GM23248 (cell line): ENCODE measurements at regions not wholly inside any gene's neighbourhood (a gene's known extent, or its start where the extent isn't known, plus 50 kb on each side); places are given as distances from the start of the nearest gene placed in this dataset.

Experiments used
- DNase-seq: peaks from one replicate; pipeline ENCODE4 v3.0.0-alpha.2; 2015
- H2AFZ ChIP-seq: fragments of 200-600 bp; sonication (generic); 2 replicates; pipeline ENCODE4 v1.6.1; 2016; ENCODE audit warnings: antibody characterized with exemption
- H3F3A ChIP-seq: fragments of 200-600 bp; sonication (generic); 2 replicates; pipeline ENCODE4 v1.6.1; 2016; ENCODE audit warnings: mild to moderate bottlenecking, antibody characterized with exemption, mixed run types; ENCODE audit not compliant: insufficient read depth
- H3K27ac ChIP-seq: fragments of 200-600 bp; sonication (generic); 2 replicates; pipeline ENCODE4 v1.5.1; 2016; ENCODE audit warnings: mild to moderate bottlenecking
- H3K27me3 ChIP-seq: fragments of 200-600 bp; sonication (generic); replicated peaks from 2 replicates; pipeline ENCODE4 v1.6.1; 2016; ENCODE audit warnings: mild to moderate bottlenecking; ENCODE audit not compliant: insufficient read depth
- H3K36me3 ChIP-seq: fragments of 200-600 bp; sonication (generic); 2 replicates; pipeline ENCODE4 v1.6.1; 2016; ENCODE audit warnings: low read depth, mild to moderate bottlenecking
- H3K4me1 ChIP-seq: fragments of 200-600 bp; sonication (generic); 2 replicates; pipeline ENCODE4 v1.6.1; 2016; ENCODE audit warnings: mild to moderate bottlenecking; ENCODE audit not compliant: insufficient read depth
- H3K4me2 ChIP-seq: fragments of 200-600 bp; sonication (generic); one replicate; pipeline ENCODE4 v1.6.1; 2016; ENCODE audit warnings: mild to moderate bottlenecking; ENCODE audit not compliant: unreplicated experiment
- H3K4me3 ChIP-seq: fragments of 200-600 bp; sonication (generic); 2 replicates; pipeline ENCODE4 v1.5.1; 2016; ENCODE audit warnings: mild to moderate bottlenecking
- H3K79me2 ChIP-seq: fragments of 200-600 bp; sonication (generic); 2 replicates; pipeline ENCODE4 v1.6.1; 2016; ENCODE audit warnings: mild to moderate bottlenecking; ENCODE audit not compliant: insufficient read depth
- H3K9ac ChIP-seq: fragments of 200-600 bp; sonication (generic); 2 replicates; pipeline ENCODE4 v1.6.1; 2016; ENCODE audit warnings: mild to moderate bottlenecking
- H3K9me2 ChIP-seq: fragments of 200-600 bp; sonication (generic); 2 replicates; pipeline ENCODE4 v1.6.1; 2016; ENCODE audit warnings: mixed run types, mild to moderate bottlenecking, moderate library complexity; ENCODE audit not compliant: insufficient read depth
- H3K9me3 ChIP-seq: fragments of 200-600 bp; sonication (generic); one replicate; pipeline ENCODE4 v1.6.1; 2017; ENCODE audit warnings: low read depth
- H4K20me1 ChIP-seq: fragments of 200-600 bp; sonication (generic); 2 replicates; pipeline ENCODE4 v1.6.0; 2016; ENCODE audit not compliant: insufficient read depth
- EZH2 ChIP-seq: fragments of 200-600 bp; sonication (generic); IDR thresholded peaks from 2 replicates; pipeline ENCODE4 v1.6.1; 2018; ENCODE audit warnings: antibody characterized with exemption, mild to moderate bottlenecking; ENCODE audit not compliant: insufficient read depth, poor library complexity, severe bottlenecking
- EZH2phosphoT487 ChIP-seq: fragments of 200-600 bp; sonication (generic); IDR thresholded peaks from 2 replicates; pipeline ENCODE4 v1.6.1; 2018; ENCODE audit warnings: antibody characterized with exemption, moderate library complexity, mild to moderate bottlenecking, low read depth; ENCODE audit not compliant: insufficient read depth
- WGBS, 2 experiments: methylation state at CpG; one replicate each; pipeline ENCODE4 v1.1.6; 2015 to 2017; ENCODE audit warnings: low lambda C conversion rate in 2 of 2, low coverage in 1 of 2; ENCODE audit errors: missing lambda C conversion rate in 2 of 2; 5-methylcytosine and 5-hydroxymethylcytosine counted together
- in situ Hi-C: fragments of 300-500 bp; cut with MboI; formaldehyde crosslinking; loops from 2 replicates; pipeline ENCODE4 v1.15.0; 2020

DNA sequence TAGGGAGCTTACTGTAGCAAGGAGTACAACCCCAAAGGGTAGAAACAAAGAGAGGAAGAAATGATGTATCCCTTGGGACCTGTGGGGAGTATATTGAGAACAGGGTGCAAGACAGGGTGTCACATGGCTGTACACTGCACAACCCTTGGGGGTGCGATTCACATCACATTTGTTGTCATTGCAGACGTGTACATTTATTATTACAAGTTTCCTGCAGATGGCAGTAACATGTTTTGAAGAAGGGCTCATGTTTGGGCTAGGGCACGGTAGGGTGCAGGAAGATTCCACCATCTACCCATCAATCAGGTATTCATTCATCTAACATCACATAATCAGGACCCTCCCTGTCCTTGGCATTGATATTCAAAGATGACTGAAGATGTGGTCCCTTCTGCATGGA, 62.5 kb downstream of the NDUFS5 start:
- no peak for TF ChIP-seq EZH2phosphoT487
- TF ChIP-seq EZH2: no peak
- Histone ChIP-seq H3K9me2 (no peaks in the 10 kb centered on the region), H3K27ac (no peak overlapping the region), H3K4me3 (no peak overlapping the region), H2AFZ (no peak overlapping the region), H3K4me1 (peaks cover 28% of the 10 kb centered on the region), H3K27me3 (no peaks in the 10 kb centered on the region), H4K20me1 (no peaks in the 10 kb centered on the region), H3K4me2 (no peak overlapping the region), H3K9ac (no peak overlapping the region), H3F3A (peaks cover 19% of the 10 kb centered on the region; the same call in 1 of the 2 replicates), H3K79me2 (no peaks in the 10 kb centered on the region), H3K36me3 (no peaks in the 10 kb centered on the region), H3K9me3 (no peaks in the 10 kb centered on the region)
- 90 to 98% methylated on average over 3 of the region's 3 CpGs for WGBS, 2 experiments
- in situ Hi-C loops: loop anchor here (10.0 to 25.0 kb wide), 2 partner anchors 224 to 449 kb away; no protein-coding TSS in a partner anchor
- DNase-seq: no peak

DNA sequence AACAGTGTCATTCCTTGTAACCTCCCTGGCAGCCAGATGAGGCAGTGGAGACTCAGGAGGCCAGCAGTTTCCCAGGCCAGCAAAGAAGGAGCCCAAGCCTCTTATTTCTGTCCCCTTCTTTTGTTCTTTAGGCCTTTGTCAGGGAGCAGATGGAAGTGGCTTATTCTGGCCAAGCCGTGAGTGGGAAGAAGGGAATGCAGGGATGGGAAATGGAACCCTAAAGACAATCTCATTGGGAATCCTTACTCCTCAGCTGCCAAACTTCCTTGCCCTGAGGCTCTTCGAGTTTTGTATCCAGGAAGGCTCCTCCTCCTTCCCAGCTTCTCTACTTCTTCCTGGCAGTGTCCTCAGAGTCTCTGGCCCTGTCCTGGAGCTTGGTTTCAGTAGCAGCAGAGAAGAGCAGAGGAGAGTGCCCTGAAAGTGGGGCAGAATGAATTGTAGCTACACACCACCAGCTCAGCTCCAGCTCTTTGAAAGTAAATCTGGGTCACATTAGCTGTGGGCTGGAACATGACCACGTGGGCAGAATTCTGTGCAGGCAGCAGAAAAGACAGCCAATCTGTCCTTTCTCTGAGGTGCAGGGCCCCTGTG, 63.9 kb downstream of the NDUFS5 start:
- Histone ChIP-seq H3K79me2 (no peaks in the 10 kb centered on the region), H3K4me3 (no peak overlapping the region), H3K4me2 (peak overlapping the region; percentile 41), H4K20me1 (no peaks in the 10 kb centered on the region), H3K9me2 (no peaks in the 10 kb centered on the region), H3K9me3 (no peaks in the 10 kb centered on the region), H2AFZ (peak overlapping the region; percentile 84), H3K4me1 (peaks cover 28% of the 10 kb centered on the region), H3K9ac (peak overlapping the region; percentile 8), H3F3A (peaks cover 19% of the 10 kb centered on the region; the same call in 1 of the 2 replicates), H3K27ac (peak overlapping the region; percentile 56), H3K36me3 (no peaks in the 10 kb centered on the region), H3K27me3 (no peaks in the 10 kb centered on the region)
- no peak for TF ChIP-seq EZH2
- TF ChIP-seq EZH2phosphoT487: no peak
- 4 to 6% methylated on average over 3 of the region's 3 CpGs for WGBS, 2 experiments
- DNase-seq: peak; percentile 65
- in situ Hi-C loops: loop anchor here (10.0 to 25.0 kb wide), 2 partner anchors 225 to 447 kb away; no protein-coding TSS in a partner anchor

DNA sequence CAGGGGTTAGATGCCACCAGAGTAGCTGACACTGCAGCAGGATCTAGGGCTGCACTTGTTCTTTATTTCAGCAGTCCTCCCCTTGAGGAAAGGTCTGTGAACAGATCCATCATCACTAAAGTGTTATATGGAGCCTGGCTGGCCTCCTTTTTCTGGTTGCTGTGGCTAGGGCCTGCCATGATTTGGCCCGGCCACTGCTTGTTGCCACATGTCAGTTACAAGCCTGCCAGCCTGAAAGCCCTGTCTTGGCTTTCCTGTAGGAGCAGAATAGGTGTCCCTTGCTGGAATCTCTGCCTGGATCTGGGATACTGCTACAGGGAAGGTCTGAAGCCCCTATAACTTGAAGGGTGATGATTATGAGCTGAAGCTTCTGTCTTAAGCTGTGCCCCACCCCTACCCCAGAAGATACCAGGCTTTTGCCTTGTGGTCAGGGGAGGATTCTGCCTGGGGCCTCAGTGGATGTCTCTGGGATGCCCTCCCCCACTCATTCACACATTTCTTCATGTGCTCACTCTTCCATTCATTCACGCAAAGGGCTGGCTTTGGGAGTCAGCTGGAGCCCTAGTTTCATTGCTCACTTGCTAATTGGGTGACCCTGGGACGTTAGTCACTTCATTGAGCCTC, 64.7 kb downstream of the NDUFS5 start:
- no peak for TF ChIP-seq EZH2
- no peak for TF ChIP-seq EZH2phosphoT487
- H3F3A ChIP-seq: peaks cover 17% of the 10 kb centered on the region; the same call in 1 of the 2 replicates
- H3K9me3 ChIP-seq: no peaks in the 10 kb centered on the region
- no peaks in the 10 kb centered on the region for H3K27me3 ChIP-seq
- H2AFZ ChIP-seq: no peak overlapping the region
- no peak overlapping the region for H3K27ac ChIP-seq
- H3K4me2 ChIP-seq: no peak overlapping the region
- no peak overlapping the region for H3K9ac ChIP-seq
- no peaks in the 10 kb centered on the region for H4K20me1 ChIP-seq
- no peaks in the 10 kb centered on the region for H3K9me2 ChIP-seq
- in situ Hi-C loops: loop anchor here (25.0 kb wide), 1 partner anchor 446 kb away; no protein-coding TSS in a partner anchor
- H3K36me3 ChIP-seq: no peaks in the 10 kb centered on the region
- no peaks in the 10 kb centered on the region for H3K79me2 ChIP-seq
- no peak for DNase-seq
- WGBS, 2 experiments: 81 to 88% methylated on average over 3 of the region's 3 CpGs
- H3K4me1 ChIP-seq: peaks cover 28% of the 10 kb centered on the region
- no peak overlapping the region for H3K4me3 ChIP-seq

DNA sequence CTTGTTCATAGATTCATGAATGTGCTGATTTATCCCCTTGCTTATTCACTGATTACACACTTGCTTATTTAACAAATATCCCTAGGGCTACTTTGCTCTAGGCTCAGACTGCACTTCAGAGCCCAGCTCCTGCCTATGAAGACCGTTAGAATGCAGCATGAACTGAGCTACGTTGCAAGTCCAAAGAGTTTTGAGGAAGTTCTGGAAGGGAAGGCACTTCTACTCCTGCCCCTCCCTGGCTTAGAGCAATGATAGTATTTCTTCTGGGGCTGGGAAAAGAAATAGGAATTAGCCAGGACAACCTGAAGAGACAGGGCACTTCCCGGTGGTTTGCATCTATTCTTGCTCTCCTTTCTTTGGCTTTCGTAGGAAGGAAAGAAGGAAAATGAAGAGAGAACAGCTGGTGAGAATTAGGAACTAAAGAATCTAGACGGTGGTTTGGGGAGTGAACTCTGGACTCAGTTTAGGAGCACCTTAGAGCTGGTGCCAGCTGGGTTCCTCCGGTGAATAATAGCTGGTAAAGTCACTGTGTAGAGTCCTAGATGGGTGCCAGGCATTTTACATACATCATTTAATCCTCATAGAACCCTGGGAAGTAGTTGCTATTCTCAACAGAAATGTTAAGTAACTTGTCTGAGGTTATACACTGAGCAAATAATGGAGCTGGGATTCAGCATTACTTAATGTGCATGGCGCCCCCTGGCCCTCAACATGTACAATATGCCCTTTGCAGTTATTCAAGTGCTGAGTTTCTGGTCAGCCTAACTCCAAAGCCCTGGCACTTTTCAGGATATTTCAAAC, 65.9 kb downstream of the NDUFS5 start:
- Histone ChIP-seq H3K27me3 (no peaks in the 10 kb centered on the region), H3K27ac (no peak overlapping the region), H2AFZ (0 out of 2 replicates have a peak overlapping the region, but pooled peaks have one; percentile 43), H3K9me2 (no peaks in the 10 kb centered on the region), H3K79me2 (no peaks in the 10 kb centered on the region), H3K4me1 (peaks cover 18% of the 10 kb centered on the region), H3K9ac (no peak overlapping the region), H3K4me2 (no peak overlapping the region), H3K9me3 (no peaks in the 10 kb centered on the region), H3K36me3 (no peaks in the 10 kb centered on the region), H4K20me1 (no peaks in the 10 kb centered on the region), H3F3A (peaks cover 6% of the 10 kb centered on the region; the same call in 1 of the 2 replicates), H3K4me3 (no peak overlapping the region)
- 18 to 21% methylated on average over 7 of the region's 7 CpGs for WGBS, 2 experiments
- in situ Hi-C loops: loop anchor here (25.0 kb wide), 1 partner anchor 445 kb away; no protein-coding TSS in a partner anchor
- TF ChIP-seq EZH2phosphoT487: no peak
- no peak for TF ChIP-seq EZH2
- DNase-seq: peak; percentile 92
